HG02943 (cell line): ENCODE measurements at regions not wholly inside any gene's neighbourhood (a gene's known extent, or its start where the extent isn't known, plus 50 kb on each side); places are given as distances from the start of the nearest gene placed in this dataset.

Source experiments
- ATAC-seq: cut with Tn5 transposase; IDR thresholded peaks from one replicate; pipeline ENCODE4 v1.9.1; 2021; ENCODE audit warnings: mild to moderate bottlenecking, low read depth, moderate library complexity; ENCODE audit not compliant: unreplicated experiment

GRCh38 chr1:63157085-63157484 lies 165.3 kb upstream of the FOXD3 start:
- no peak for ATAC-seq

- ATAC-seq, result no peak
These were observed 153.3 kb upstream of the FOXD3 start for GRCh38 chr1:63169057-63169456.

GRCh38 chr1:63173161-63173560 lies 149.2 kb upstream of the FOXD3 start:
- ATAC-seq, result no peak

DNA sequence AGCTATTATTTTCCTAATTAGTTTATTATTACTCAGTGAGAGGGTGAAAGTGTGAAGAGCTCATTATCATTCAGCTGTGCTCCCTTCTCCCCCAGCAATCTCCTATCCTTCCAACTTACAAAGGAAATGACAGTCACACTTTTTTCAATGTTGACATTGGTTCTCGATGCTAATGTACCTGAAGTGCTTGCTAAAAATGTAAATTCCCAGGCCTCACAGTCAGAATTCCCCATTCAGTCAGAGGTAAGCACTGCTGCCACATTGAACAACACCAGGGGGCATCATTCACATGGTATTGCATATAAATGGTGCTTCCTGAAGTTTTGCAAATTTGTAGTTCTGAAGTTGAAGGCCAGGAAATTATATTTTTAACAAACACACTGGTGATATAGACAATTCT lies 132.7 kb upstream of the FOXD3 start:
- no peak for ATAC-seq

DNA sequence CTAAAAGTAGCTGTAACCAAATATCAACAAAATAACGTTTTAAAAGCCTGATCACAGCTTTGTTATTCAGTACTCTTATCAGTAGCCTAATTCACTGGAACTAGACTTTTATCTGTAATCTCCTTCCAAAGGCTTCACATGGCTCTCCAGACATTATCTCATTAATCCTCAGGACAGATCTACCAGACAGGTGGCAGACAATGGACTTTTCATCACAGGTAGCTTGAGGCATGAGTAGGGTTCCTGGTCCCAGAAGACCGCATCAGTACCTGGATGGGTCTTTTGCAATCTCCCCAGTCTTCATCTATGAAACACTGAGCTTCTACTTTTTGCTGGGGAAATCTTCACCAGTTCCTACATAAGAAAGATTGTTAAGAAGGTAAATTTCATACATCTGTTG lies 132.2 kb upstream of the FOXD3 start:
- ATAC-seq, result no peak

DNA sequence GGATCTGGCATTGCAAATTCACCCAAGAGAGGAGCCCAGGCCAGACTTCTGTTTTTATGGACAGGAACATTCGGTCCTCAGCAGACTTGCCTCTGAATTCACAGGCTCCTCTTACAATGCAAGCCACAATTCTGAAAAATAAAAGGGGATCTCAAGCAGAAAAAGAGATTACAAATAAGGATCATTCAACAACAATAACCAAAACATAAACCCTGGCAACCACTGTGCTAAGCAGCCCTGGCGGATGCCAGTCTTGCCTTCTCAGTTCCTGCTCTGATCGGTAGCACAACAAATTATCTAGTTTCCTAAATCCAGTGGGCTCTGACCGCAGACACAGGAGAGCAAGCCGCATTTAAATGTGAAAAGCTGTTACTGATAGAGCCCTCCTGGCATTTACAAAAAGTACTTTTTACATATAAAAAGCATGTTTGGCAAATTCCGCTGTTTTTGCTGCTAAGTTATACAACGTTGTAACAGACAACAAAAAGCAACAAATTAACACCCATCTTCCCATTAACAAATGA lies 123.4 kb upstream of the FOXD3 start:
- ATAC-seq, result no peak

DNA sequence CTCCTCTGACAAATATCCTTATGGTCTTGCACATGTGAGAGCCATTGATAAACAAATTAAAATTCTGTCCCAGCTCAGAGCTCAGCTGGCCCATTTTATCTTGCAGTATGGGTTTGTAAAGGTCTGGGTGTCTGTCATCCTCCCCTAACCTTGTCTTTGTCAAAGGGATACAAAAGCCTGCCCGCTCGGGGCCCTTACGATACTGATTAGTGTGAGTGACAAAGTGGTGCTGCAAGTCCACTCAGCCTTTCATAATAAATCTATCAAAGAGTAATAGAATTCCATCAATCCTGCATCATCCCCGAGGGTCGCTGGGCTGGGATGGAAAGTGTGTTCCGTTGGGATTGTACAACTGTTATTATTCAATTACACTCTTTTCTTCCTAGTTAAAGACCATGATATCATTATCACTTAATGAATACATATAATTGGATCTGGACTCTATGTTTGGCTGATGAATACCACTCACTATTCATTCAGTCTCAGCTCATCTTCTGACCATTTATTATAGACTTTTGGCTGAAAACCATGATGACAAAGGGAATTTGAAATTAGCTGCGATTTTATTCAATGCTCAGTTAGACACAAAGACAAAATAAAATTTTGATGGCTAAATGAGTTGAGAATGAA lies 122.5 kb upstream of the FOXD3 start:
- ATAC-seq, result no peak

DNA sequence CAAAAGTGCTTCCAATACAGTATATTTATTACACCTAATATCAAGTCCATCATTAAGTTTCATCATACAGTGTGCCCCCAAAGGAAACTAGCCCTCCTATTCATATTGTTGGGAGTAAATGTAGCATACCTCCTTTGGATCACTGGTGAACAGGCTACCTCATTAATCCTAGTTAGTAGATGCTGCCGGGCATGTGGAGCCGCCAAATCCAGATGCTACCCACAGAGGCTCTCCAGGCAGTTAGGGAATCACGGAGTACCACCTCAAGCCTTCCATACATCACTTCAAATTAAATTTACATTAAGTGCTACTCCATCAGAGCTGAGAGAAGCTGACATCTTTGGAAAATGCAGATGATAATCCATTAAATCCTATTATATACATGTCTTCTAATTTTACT lies 121.7 kb upstream of the FOXD3 start:
- no peak for ATAC-seq

DNA sequence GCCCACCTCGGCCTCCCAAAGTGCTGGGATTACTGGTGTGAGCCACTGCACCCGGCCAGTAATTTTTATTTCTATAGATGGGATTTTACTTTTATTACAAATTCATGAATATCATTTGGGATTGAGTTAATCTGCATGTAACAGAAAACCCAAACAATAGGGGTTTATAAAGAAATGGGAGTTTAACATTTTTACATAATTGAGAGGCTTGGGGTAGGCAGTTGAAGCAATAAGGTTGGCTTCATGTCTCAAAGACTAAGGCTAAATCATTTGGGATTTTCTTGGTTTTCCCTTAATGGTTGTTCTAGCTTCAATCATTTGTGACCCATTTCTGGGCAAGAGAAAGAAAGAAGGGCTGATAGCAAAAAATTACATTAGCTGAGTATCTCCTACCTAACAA lies 118.7 kb upstream of the FOXD3 start:
- ATAC-seq, result no peak

DNA sequence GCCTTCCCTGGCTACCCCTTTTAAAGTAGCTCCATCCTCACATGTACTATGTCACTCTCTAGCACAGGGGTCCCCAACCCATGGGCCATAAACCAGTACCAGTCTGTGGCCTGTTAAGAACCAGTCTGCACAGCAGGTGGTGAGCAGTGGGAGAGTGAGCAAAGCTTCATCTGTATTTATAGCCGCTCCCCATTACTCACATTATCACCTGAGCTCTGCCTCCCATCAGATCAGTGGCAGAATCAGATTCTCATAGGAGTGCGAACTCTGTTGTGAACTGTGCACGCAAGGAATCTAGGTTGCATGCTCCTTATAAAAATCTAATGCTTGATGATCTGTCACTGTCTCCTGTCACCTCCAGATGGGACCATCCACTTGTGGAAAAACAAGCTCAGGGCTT lies 116.6 kb upstream of the FOXD3 start:
- no peak for ATAC-seq

GRCh38 chr1:63214553-63214952 lies 107.8 kb upstream of the FOXD3 start:
- no peak for ATAC-seq

DNA sequence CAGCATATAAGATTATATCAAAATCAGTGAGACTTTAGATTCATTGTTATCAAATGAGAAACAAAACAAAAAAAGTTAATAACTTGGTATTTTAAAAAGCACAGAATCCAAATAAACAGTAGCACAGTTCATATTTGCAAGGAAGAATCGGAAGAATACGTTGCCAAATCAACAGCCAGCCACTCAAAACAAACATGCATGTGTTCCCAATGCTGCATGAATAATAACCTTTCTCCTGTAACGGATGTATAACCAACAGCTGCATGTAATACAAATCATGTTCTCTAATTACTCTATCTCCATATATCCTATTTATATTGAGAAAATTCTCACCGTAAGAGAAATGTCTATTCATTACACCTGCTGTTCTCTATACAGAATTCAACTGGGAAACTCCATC lies 98.9 kb upstream of the FOXD3 start:
- ATAC-seq, result no peak

- ATAC-seq, result no peak
These were observed 91.6 kb upstream of the FOXD3 start for GRCh38 chr1:63230722-63231121.

GRCh38 chr1:63238721-63239120 lies 83.6 kb upstream of the FOXD3 start:
- no peak for ATAC-seq

- no peak for ATAC-seq
These were observed 77.2 kb upstream of the FOXD3 start for GRCh38 chr1:63245186-63245585.

DNA sequence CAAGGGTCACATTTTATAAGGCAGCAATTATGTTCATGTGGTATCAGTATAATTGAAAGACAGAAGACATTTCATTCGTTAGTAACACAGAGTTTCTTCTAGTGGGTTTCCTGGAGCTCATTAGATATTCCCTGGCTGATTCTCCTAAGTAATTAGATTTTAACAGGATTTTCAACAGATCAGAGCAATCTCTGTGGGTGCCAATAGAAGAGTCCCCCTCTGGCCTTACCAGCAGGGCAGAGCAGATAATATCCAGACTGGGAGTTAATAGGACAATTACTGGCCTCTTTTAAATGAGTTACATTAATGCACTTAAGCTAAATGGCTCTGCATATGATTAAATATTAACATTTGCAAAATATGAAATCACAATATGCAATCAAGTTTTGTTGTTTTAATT lies 74.2 kb upstream of the FOXD3 start:
- no peak for ATAC-seq

- ATAC-seq, result no peak
These were observed 67.2 kb upstream of the FOXD3 start for GRCh38 chr1:63255153-63255552.

GRCh38 chr1:63261736-63262458 lies 60.5 kb upstream of the FOXD3 start:
- ATAC-seq, result no peak

DNA sequence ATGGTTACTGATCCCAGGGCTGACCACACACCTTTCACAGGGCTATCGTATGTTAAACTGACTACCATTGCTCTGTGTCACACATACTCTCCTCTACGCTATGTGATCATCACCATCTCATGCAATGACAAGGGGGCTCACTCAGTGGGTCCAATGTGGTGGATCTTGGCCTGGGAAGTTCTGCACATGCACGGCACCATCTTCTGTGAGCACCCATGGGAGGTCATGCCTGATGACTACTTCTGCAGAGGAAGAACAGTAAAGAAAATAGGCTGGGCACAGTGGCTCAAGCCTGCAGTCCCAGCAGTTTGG lies 60.0 kb upstream of the FOXD3 start:
- no peak for ATAC-seq

GRCh38 chr1:63264161-63264560 lies 58.2 kb upstream of the FOXD3 start:
- ATAC-seq, result no peak

GRCh38 chr1:63266857-63267256 lies 55.5 kb upstream of the FOXD3 start:
- ATAC-seq, result no peak

GRCh38 chr1:63268876-63269275 lies 53.5 kb upstream of the FOXD3 start:
- ATAC-seq, result no peak
